GM12874 (cell line): ENCODE measurements at regions not wholly inside any gene's neighbourhood (a gene's known extent, or its start where the extent isn't known, plus 50 kb on each side); places are given as distances from the start of the nearest gene placed in this dataset.

ENCODE experiments used
- CTCF ChIP-seq: IDR thresholded peaks from 2 replicates; pipeline ENCODE4 v1.5.1; 2011; ENCODE audit warnings: low read depth, mild to moderate bottlenecking, control low read depth, low read length, moderate library complexity; ENCODE audit not compliant: insufficient read depth

- no peak for TF ChIP-seq CTCF
Observed at GRCh38 chr10:118950997-118951637, 78.4 kb upstream of the NANOS1 start.

- no peak for TF ChIP-seq CTCF
Observed at GRCh38 chr10:118952493-118953295, 76.8 kb upstream of the NANOS1 start.

GRCh38 chr10:118953598-118954393 lies 75.7 kb upstream of the NANOS1 start:
- no peak for TF ChIP-seq CTCF

- TF ChIP-seq CTCF: no peak
Observed at GRCh38 chr10:118955531-118955930, 74.0 kb upstream of the NANOS1 start.

- no peak for TF ChIP-seq CTCF
Observed at GRCh38 chr10:118955951-118956801, 73.3 kb upstream of the NANOS1 start.

- no peak for TF ChIP-seq CTCF
Observed at GRCh38 chr10:118956802-118957442, 72.6 kb upstream of the NANOS1 start.
